ENCODE measurements at regions not wholly inside any gene's neighbourhood (a gene's known extent, or its start where the extent isn't known, plus 50 kb on each side); places are given as distances from the start of the nearest gene placed in this dataset.
"Not testable (repeated sequence)": the region's sequence is repeated elsewhere in the genome, so short reads cannot be mapped to it uniquely, and the experiment has no call there.

GRCh38 chr4:178226421-178226820 lies 784.2 kb upstream of the AGA start:
- not testable (repeated sequence) for H3K36me3 ChIP-seq (ENCODE audit: insufficient read depth, low read length); H3K4me1 ChIP-seq (ENCODE audit: insufficient read depth, low read length); H3K9me3 ChIP-seq (ENCODE audit: control insufficient read depth, insufficient read depth, low read length); H3K9ac ChIP-seq (ENCODE audit: low read depth, low read length)

DNA sequence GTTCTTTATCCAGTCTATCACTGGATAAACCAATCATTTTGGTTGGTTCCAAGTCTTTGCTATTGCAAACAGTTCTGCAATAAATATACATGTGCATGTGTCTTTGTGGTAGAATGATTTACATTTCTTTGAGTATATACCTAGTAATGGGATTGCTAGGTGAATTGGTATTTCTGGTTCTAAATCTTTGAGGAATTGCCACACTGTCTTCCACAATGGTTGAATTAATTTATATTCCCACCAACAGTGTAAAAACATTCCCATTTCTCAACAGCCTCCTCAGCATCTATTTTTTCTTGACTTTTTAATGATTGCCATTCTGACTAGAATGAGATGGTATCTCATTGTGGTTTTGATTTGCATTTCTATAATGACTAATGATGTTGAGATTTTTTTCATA lies 791.7 kb upstream of the AGA start:
- Histone ChIP-seq H3K4me1 (ENCODE audit: insufficient read depth, low read length) (no peaks in the 10 kb centered on the region), H3K36me3 (ENCODE audit: insufficient read depth, low read length) (no peaks in the 10 kb centered on the region), H3K9ac (ENCODE audit: low read depth, low read length) (no peak overlapping the region), H3K9me3 (ENCODE audit: control insufficient read depth, insufficient read depth, low read length) (no peaks in the 10 kb centered on the region; the same call in 1 of the 2 replicates)

GRCh38 chr4:178240891-178241290 lies 798.7 kb upstream of the AGA start:
- Histone ChIP-seq H3K4me1 (ENCODE audit: insufficient read depth, low read length) (no peaks in the 10 kb centered on the region), H3K36me3 (ENCODE audit: insufficient read depth, low read length) (no peaks in the 10 kb centered on the region), H3K9ac (ENCODE audit: low read depth, low read length) (no peak overlapping the region), H3K9me3 (ENCODE audit: control insufficient read depth, insufficient read depth, low read length) (no peaks in the 10 kb centered on the region; the same call in none of the 2 replicates)

DNA sequence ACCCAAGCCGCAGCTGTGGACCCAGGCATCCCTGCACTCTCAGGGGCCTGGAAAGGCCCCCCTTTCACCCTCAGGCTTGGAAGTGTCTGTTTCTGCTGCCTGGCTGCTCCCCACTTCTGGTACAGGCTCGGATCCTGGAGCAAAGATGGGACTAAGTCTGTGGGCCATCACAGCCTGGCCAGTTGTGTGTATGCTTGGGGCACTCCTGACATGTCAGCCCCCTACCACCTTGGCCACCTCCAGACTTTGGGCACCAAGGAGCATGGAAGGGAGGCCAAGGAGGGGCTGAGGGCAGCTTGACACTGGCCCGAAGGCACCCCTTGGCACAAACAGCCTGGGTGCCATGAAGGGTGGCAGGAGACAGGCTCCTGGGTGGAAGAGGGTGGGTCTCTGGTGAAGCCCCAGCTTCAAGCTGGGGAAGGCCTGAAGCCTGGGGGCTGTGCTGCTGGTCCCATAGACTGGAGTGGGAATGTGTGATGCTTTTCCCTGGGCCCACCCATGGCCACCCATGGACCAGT lies 799.4 kb upstream of the AGA start:
- H3K4me1 ChIP-seq (ENCODE audit: insufficient read depth, low read length), result no peaks in the 10 kb centered on the region
- H3K9ac ChIP-seq (ENCODE audit: low read depth, low read length), result no peak overlapping the region
- no peaks in the 10 kb centered on the region; the same call in none of the 2 replicates for H3K9me3 ChIP-seq (ENCODE audit: control insufficient read depth, insufficient read depth, low read length)
- no peaks in the 10 kb centered on the region for H3K36me3 ChIP-seq (ENCODE audit: insufficient read depth, low read length)

- Histone ChIP-seq H3K36me3 (ENCODE audit: insufficient read depth, low read length) (no peaks in the 10 kb centered on the region), H3K9ac (ENCODE audit: low read depth, low read length) (no peak overlapping the region), H3K4me1 (ENCODE audit: insufficient read depth, low read length) (no peaks in the 10 kb centered on the region)
Observed at GRCh38 chr4:178242655-178243054, 800.4 kb upstream of the AGA start.

DNA sequence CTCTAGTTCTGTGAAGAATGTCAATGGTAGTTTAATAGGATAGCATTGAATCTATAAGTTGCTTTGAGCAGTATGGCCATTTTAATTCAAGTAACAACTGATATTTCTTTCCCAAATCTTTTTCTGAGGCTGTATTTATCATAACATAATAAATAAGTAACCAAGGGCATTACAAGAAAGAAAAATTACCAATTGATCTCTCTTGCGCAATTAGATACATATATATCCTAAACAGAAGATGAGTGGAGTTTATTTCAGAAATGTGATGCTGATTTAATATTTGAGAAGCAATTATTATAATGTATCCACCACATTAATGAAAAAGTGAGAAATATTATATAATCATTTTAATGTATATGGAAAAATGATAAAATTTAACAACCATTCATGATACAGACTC lies 802.5 kb upstream of the AGA start:
- Histone ChIP-seq H3K4me1 (ENCODE audit: insufficient read depth, low read length) (no peaks in the 10 kb centered on the region), H3K36me3 (ENCODE audit: insufficient read depth, low read length) (no peaks in the 10 kb centered on the region), H3K9ac (ENCODE audit: low read depth, low read length) (no peak overlapping the region), H3K9me3 (ENCODE audit: control insufficient read depth, insufficient read depth, low read length) (no peaks in the 10 kb centered on the region; the same call in 1 of the 2 replicates)

More at GRCh38 chr4:178242655-178243054, 800.4 kb upstream of the AGA start:
- no peaks in the 10 kb centered on the region; the same call in none of the 2 replicates for H3K9me3 ChIP-seq (ENCODE audit: control insufficient read depth, insufficient read depth, low read length)

DNA sequence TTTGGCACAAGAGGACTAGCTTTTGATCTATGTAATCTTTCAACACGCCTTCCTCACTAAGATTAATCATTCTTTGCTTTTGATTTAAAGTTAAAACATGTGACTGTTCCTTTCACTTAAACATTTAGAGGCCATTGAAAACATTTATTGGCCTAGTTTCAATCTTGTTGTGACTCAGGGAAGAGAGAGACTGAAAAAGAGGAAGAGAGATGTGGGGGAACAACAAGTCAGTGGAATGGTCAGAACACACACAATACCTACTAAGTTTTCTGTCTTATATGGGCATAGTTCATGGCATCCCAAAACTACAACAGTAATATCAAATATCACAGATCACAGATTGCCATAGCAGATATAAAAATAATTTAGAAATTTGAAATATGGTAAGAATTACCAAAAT lies 812.9 kb upstream of the AGA start:
- Histone ChIP-seq H3K9ac (ENCODE audit: low read depth, low read length) (no peak overlapping the region), H3K4me1 (ENCODE audit: insufficient read depth, low read length) (no peaks in the 10 kb centered on the region), H3K36me3 (ENCODE audit: insufficient read depth, low read length) (no peaks in the 10 kb centered on the region), H3K9me3 (ENCODE audit: control insufficient read depth, insufficient read depth, low read length) (no peaks in the 10 kb centered on the region)

DNA sequence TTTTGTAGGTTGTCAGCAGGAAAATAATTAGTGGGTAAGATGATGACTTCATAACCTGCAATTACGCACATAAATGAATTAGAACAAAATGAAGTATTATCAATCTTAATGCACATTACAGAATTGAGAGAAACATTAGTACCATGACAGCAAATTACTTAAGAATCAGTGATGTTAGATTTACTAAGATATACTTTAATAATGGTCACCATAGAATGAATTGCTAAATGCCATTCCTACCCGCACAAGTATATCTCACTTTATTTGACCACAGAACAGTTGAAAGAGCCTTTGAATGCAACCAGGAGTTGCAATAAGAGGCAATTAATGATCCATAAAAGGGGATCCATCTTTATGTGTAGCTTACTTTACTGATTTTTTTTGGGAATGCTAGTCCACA lies 816.4 kb upstream of the AGA start:
- Histone ChIP-seq H3K36me3 (ENCODE audit: insufficient read depth, low read length) (no peaks in the 10 kb centered on the region), H3K9ac (ENCODE audit: low read depth, low read length) (no peak overlapping the region), H3K4me1 (ENCODE audit: insufficient read depth, low read length) (no peaks in the 10 kb centered on the region), H3K9me3 (ENCODE audit: control insufficient read depth, insufficient read depth, low read length) (no peaks in the 10 kb centered on the region)

GRCh38 chr4:178259566-178259965 lies 817.3 kb upstream of the AGA start:
- H3K36me3 ChIP-seq (ENCODE audit: insufficient read depth, low read length), result no peaks in the 10 kb centered on the region
- H3K9ac ChIP-seq (ENCODE audit: low read depth, low read length), result no peak overlapping the region
- no peaks in the 10 kb centered on the region for H3K9me3 ChIP-seq (ENCODE audit: control insufficient read depth, insufficient read depth, low read length)
- H3K4me1 ChIP-seq (ENCODE audit: insufficient read depth, low read length), result no peaks in the 10 kb centered on the region

DNA sequence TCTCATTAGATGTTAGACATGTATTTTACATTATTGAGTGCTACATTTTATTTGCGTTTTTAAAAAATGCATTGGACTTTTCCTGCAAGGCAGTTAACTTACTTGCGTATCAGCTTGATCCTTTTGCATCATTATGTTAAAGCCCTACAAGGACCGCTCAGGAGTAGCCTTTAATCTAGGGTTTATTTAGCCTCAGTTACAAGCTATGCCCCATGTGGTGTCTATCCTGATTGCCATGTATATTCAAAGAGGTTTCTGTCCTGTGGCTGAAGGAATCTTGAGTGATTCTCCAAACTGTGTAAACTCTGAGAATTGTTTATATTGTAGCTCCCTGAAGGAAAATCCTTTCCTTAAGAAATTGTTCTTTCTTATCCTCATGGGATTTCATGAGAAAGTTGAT lies 821.8 kb upstream of the AGA start:
- Histone ChIP-seq H3K4me1 (ENCODE audit: insufficient read depth, low read length) (no peaks in the 10 kb centered on the region), H3K9me3 (ENCODE audit: control insufficient read depth, insufficient read depth, low read length) (no peaks in the 10 kb centered on the region), H3K36me3 (ENCODE audit: insufficient read depth, low read length) (no peaks in the 10 kb centered on the region), H3K9ac (ENCODE audit: low read depth, low read length) (no peak overlapping the region)

DNA sequence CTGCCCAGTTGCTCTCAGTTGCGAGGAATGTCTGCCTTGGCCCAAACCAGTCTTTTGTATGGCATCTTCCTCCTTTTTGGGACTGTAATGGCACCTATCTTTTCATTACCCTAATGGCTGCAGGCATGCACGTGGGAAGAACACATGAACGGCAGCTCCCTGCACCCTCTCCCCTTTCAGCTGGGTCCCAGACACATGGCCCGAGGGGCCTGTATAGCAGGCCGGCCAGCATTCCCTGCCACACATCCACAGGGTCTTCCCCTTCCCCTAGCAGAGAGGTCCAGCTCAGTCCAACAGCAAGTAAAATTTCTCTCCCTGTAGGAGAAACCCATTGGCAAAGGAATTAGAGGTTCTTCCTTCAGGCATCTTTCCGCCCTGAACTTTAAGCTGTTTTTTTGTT lies 829.1 kb upstream of the AGA start:
- H3K9me3 ChIP-seq (ENCODE audit: control insufficient read depth, insufficient read depth, low read length), result no peaks in the 10 kb centered on the region
- H3K4me1 ChIP-seq (ENCODE audit: insufficient read depth, low read length), result no peaks in the 10 kb centered on the region
- H3K9ac ChIP-seq (ENCODE audit: low read depth, low read length), result no peak overlapping the region
- H3K36me3 ChIP-seq (ENCODE audit: insufficient read depth, low read length), result no peaks in the 10 kb centered on the region

GRCh38 chr4:178273168-178273567 lies 830.9 kb upstream of the AGA start:
- H3K36me3 ChIP-seq (ENCODE audit: insufficient read depth, low read length), result no peaks in the 10 kb centered on the region
- H3K9ac ChIP-seq (ENCODE audit: low read depth, low read length), result no peak overlapping the region

GRCh38 chr4:178275671-178276360 lies 833.6 kb upstream of the AGA start:
- H3K9ac ChIP-seq (ENCODE audit: low read depth, low read length), result no peak overlapping the region
- H3K36me3 ChIP-seq (ENCODE audit: insufficient read depth, low read length), result no peaks in the 10 kb centered on the region
- no peaks in the 10 kb centered on the region for H3K9me3 ChIP-seq (ENCODE audit: control insufficient read depth, insufficient read depth, low read length)
- no peaks in the 10 kb centered on the region for H3K4me1 ChIP-seq (ENCODE audit: insufficient read depth, low read length)

More at GRCh38 chr4:178273168-178273567, 830.9 kb upstream of the AGA start:
- no peaks in the 10 kb centered on the region for H3K4me1 ChIP-seq (ENCODE audit: insufficient read depth, low read length)
- H3K9me3 ChIP-seq (ENCODE audit: control insufficient read depth, insufficient read depth, low read length), result no peaks in the 10 kb centered on the region

- Histone ChIP-seq H3K4me1 (ENCODE audit: insufficient read depth, low read length) (no peaks in the 10 kb centered on the region), H3K9me3 (ENCODE audit: control insufficient read depth, insufficient read depth, low read length) (no peaks in the 10 kb centered on the region), H3K9ac (ENCODE audit: low read depth, low read length) (no peak overlapping the region), H3K36me3 (ENCODE audit: insufficient read depth, low read length) (no peaks in the 10 kb centered on the region)
Observed at GRCh38 chr4:178280362-178280761, 838.1 kb upstream of the AGA start.

- H3K9me3 ChIP-seq (ENCODE audit: control insufficient read depth, insufficient read depth, low read length), result no peaks in the 10 kb centered on the region
- no peak overlapping the region for H3K9ac ChIP-seq (ENCODE audit: low read depth, low read length)
- H3K4me1 ChIP-seq (ENCODE audit: insufficient read depth, low read length), result no peaks in the 10 kb centered on the region
- no peaks in the 10 kb centered on the region for H3K36me3 ChIP-seq (ENCODE audit: insufficient read depth, low read length)
Observed at GRCh38 chr4:178288462-178288861, 846.2 kb upstream of the AGA start.
